ENCODE measurements at regions not wholly inside any gene's neighbourhood (a gene's known extent, or its start where the extent isn't known, plus 50 kb on each side); places are given as distances from the start of the nearest gene placed in this dataset.

- TF ChIP-seq, protein P1, sequence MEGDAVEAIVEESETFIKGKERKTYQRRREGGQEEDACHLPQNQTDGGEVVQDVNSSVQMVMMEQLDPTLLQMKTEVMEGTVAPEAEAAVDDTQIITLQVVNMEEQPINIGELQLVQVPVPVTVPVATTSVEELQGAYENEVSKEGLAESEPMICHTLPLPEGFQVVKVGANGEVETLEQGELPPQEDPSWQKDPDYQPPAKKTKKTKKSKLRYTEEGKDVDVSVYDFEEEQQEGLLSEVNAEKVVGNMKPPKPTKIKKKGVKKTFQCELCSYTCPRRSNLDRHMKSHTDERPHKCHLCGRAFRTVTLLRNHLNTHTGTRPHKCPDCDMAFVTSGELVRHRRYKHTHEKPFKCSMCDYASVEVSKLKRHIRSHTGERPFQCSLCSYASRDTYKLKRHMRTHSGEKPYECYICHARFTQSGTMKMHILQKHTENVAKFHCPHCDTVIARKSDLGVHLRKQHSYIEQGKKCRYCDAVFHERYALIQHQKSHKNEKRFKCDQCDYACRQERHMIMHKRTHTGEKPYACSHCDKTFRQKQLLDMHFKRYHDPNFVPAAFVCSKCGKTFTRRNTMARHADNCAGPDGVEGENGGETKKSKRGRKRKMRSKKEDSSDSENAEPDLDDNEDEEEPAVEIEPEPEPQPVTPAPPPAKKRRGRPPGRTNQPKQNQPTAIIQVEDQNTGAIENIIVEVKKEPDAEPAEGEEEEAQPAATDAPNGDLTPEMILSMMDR (IDR thresholded peaks at IDR 0.05; ENCODE audit: poor library complexity, severe bottlenecking): peak; percentile 22
- no peak for TF ChIP-seq SMC3 (conservative IDR thresholded peaks at IDR 0.05; ENCODE audit: poor library complexity)
- TF ChIP-seq EZH2 (IDR thresholded peaks at IDR 0.05; ENCODE audit: borderline replicate concordance, insufficient read depth, low read length, poor library complexity, severe bottlenecking): no peak
- TF ChIP-seq EP300 (conservative IDR thresholded peaks at IDR 0.05; ENCODE audit: poor library complexity, severe bottlenecking): no peak
- TF ChIP-seq POLR2AphosphoS5 (IDR thresholded peaks at IDR 0.05): no peak
- TF ChIP-seq RAD21 (conservative IDR thresholded peaks at IDR 0.05): no peak
- TF ChIP-seq MXI1 (conservative IDR thresholded peaks at IDR 0.05; ENCODE audit: poor library complexity, severe bottlenecking): no peak
- no peak for TF ChIP-seq TAF1 (IDR thresholded peaks at IDR 0.05; ENCODE audit: low read depth)
- no peak for TF ChIP-seq REST (IDR thresholded peaks at IDR 0.05; ENCODE audit: borderline replicate concordance)
Measured at GRCh38 chr12:126347421-126347820, 1282.2 kb downstream of the AACS start.
